H1 (cell line): ENCODE measurements at regions not wholly inside any gene's neighbourhood (a gene's known extent, or its start where the extent isn't known, plus 50 kb on each side); places are given as distances from the start of the nearest gene placed in this dataset.

Source experiments
- BRCA1 ChIP-seq: IDR thresholded peaks from 2 replicates; pipeline ENCODE4 v1.6.1; 2012; ENCODE audit warnings: low read depth, low read length, improper control_type of control experiment
- CBX5 ChIP-seq: fragments of 300-800, 300-1000 bp; sonication (generic); IDR thresholded peaks from 2 replicates; pipeline ENCODE4 v1.7.1; 2016; ENCODE audit warnings: antibody characterized with exemption, low read length, low read depth
- CHD1 ChIP-seq: IDR thresholded peaks from 2 replicates; pipeline ENCODE4 v1.6.1; 2012; ENCODE audit warnings: low read depth, low read length, improper control_type of control experiment
- NRF1 ChIP-seq: IDR thresholded peaks from 2 replicates; pipeline ENCODE4 v1.6.1; 2011; ENCODE audit warnings: mild to moderate bottlenecking, low read depth, low read length, improper control_type of control experiment
- RNF2 ChIP-seq: fragments of 200-900, 300-1000 bp; sonication (generic); IDR thresholded peaks from 2 replicates; pipeline ENCODE4 v1.7.1; 2016; ENCODE audit warnings: borderline replicate concordance, low read depth, mild to moderate bottlenecking, antibody characterized with exemption, low read length; ENCODE audit not compliant: poor library complexity, severe bottlenecking; ENCODE audit errors: missing control alignments
- SIRT6 ChIP-seq: IDR thresholded peaks from one replicate; pipeline ENCODE4 v1.7.1; 2012; ENCODE audit warnings: low read length, inconsistent platforms

DNA sequence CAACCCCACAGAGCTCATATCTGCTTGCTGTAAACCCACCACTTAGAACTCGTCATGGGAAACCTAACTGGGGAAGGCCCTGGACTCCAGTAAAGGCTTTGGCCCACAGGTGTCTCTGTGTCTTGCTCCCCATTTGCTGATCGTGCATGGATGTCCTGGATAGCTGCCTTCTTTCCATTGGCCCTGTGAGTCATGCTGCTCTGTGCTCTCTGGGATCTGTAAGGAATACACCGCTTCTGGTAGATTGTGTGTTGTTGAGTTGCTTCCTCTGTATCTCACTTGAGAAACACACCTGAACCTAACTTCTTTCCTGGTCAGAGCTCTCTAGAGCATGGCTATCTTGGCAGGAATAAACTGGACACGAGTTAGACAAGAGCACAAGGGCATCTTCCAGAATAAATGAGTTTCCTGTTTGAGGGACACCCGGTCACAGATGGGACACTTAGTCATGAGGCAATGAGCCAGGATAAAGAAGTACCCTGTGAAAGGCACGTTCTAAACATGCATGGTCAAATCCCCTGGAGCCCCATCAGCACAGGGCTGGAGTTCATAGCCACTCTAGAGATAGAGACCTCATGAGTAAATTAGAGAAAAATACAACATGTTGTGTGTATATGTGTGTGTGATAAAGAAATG is 99.6 kb upstream of the TMEM170B start (continued):
- TF ChIP-seq CBX5: no peak
- TF ChIP-seq BRCA1: no peak
- no peak for TF ChIP-seq CHD1
- no peak for TF ChIP-seq RNF2
- TF ChIP-seq SIRT6: no peak
- no peak for TF ChIP-seq NRF1
